ENCODE measurements at regions not wholly inside any gene's neighbourhood (a gene's known extent, or its start where the extent isn't known, plus 50 kb on each side); places are given as distances from the start of the nearest gene placed in this dataset.

- no peak for TF ChIP-seq CTCF (conservative IDR thresholded peaks at IDR 0.05)
- no peak overlapping the region for H3K4me3 Mint-ChIP-seq
- no peak overlapping the region for H3K27ac Mint-ChIP-seq
- no peaks in the 10 kb centered on the region for H3K36me3 Mint-ChIP-seq (ENCODE audit: low read depth)
- Histone ChIP-seq H3K27me3 (ENCODE audit: control insufficient read depth, insufficient read depth, low read length, poor library complexity, severe bottlenecking) (no peaks in the 10 kb centered on the region), H3K9ac (ENCODE audit: extremely low read depth, low read length, poor library complexity, severe bottlenecking) (no peak overlapping the region), H3K4me3 (ENCODE audit: low read length) (no peak overlapping the region), H3K9me3 (ENCODE audit: control insufficient read depth, low read length) (no peaks in the 10 kb centered on the region), H3K27ac (ENCODE audit: low read depth, low read length) (no peak overlapping the region), H3K36me3 (ENCODE audit: control insufficient read depth, insufficient read depth, low read length) (no peaks in the 10 kb centered on the region), H3K4me1 (ENCODE audit: control insufficient read depth, insufficient read depth, low read length) (no peaks in the 10 kb centered on the region)
- WGBS, 2 experiments (ENCODE audit: insufficient coverage in 1 of 2, insufficient read length in 1 of 2), result 84 to 89% methylated on average over 5 of the region's 7 CpGs
- DNase-seq, result no peak
- no peaks in the 10 kb centered on the region for H3K27me3 Mint-ChIP-seq (ENCODE audit: insufficient read depth)
- H3K9me3 Mint-ChIP-seq, result peaks cover under 1% of the 10 kb centered on the region
- no peaks in the 10 kb centered on the region for H3K4me1 Mint-ChIP-seq
Observed at GRCh38 chrX:5031792-5032191, 1196.9 kb downstream of the NLGN4X start.

GRCh38 chrX:5015451-5015850, 1213.2 kb downstream of the NLGN4X start:
- Mint-ChIP-seq H3K27ac (no peak overlapping the region), H3K4me3 (no peak overlapping the region), H3K4me1 (no peaks in the 10 kb centered on the region), H3K9me3 (no peaks in the 10 kb centered on the region), H3K36me3 (ENCODE audit: low read depth) (no peaks in the 10 kb centered on the region), H3K27me3 (ENCODE audit: insufficient read depth) (no peaks in the 10 kb centered on the region)
- WGBS, 2 experiments (ENCODE audit: insufficient coverage in 1 of 2, insufficient read length in 1 of 2), result 87% methylated on average over 2 of the region's 2 CpGs; no CpG with 5 or more reads in 1 of the 2 experiments
- no peaks in the 10 kb centered on the region for H3K36me3 ChIP-seq (ENCODE audit: control insufficient read depth, insufficient read depth, low read length)
- H3K4me3 ChIP-seq (ENCODE audit: low read length), result no peak overlapping the region
- TF ChIP-seq CTCF (conservative IDR thresholded peaks at IDR 0.05), result no peak
- DNase-seq, result no peak
- no peaks in the 10 kb centered on the region for H3K4me1 ChIP-seq (ENCODE audit: control insufficient read depth, insufficient read depth, low read length)
- H3K27ac ChIP-seq (ENCODE audit: low read depth, low read length), result no peak overlapping the region
- no peaks in the 10 kb centered on the region for H3K9me3 ChIP-seq (ENCODE audit: control insufficient read depth, low read length)
- no peaks in the 10 kb centered on the region for H3K27me3 ChIP-seq (ENCODE audit: control insufficient read depth, insufficient read depth, low read length, poor library complexity, severe bottlenecking)
- H3K9ac ChIP-seq (ENCODE audit: extremely low read depth, low read length, poor library complexity, severe bottlenecking), result no peak overlapping the region

- no peak for DNase-seq
- H3K4me3 ChIP-seq (ENCODE audit: low read length), result no peak overlapping the region
- no peaks in the 10 kb centered on the region for H3K4me1 Mint-ChIP-seq
- H3K9me3 ChIP-seq (ENCODE audit: control insufficient read depth, low read length), result no peaks in the 10 kb centered on the region
- no peaks in the 10 kb centered on the region for H3K4me1 ChIP-seq (ENCODE audit: control insufficient read depth, insufficient read depth, low read length)
- no peaks in the 10 kb centered on the region for H3K27me3 Mint-ChIP-seq (ENCODE audit: insufficient read depth)
- H3K27ac ChIP-seq (ENCODE audit: low read depth, low read length), result no peak overlapping the region
- H3K36me3 ChIP-seq (ENCODE audit: control insufficient read depth, insufficient read depth, low read length), result no peaks in the 10 kb centered on the region
- H3K9ac ChIP-seq (ENCODE audit: extremely low read depth, low read length, poor library complexity, severe bottlenecking), result no peak overlapping the region
- 90 to 100% methylated on average over 1 of the region's 1 CpG for WGBS, 2 experiments (ENCODE audit: insufficient coverage in 1 of 2, insufficient read length in 1 of 2)
- H3K9me3 Mint-ChIP-seq, result no peaks in the 10 kb centered on the region
- H3K27ac Mint-ChIP-seq, result no peak overlapping the region
- H3K27me3 ChIP-seq (ENCODE audit: control insufficient read depth, insufficient read depth, low read length, poor library complexity, severe bottlenecking), result no peaks in the 10 kb centered on the region
- no peak for TF ChIP-seq CTCF (conservative IDR thresholded peaks at IDR 0.05)
- no peaks in the 10 kb centered on the region for H3K36me3 Mint-ChIP-seq (ENCODE audit: low read depth)
- H3K4me3 Mint-ChIP-seq, result no peak overlapping the region
Observed at GRCh38 chrX:4994855-4995254, 1233.8 kb downstream of the NLGN4X start.
